HUES6 (cell line): ENCODE measurements at regions not wholly inside any gene's neighbourhood (a gene's known extent, or its start where the extent isn't known, plus 50 kb on each side); places are given as distances from the start of the nearest gene placed in this dataset.

Source experiments
- H3K27ac ChIP-seq: 2 replicates; pipeline ENCODE4 v1.7.0; 2013; ENCODE audit warnings: low read depth, mild to moderate bottlenecking, low read length, inconsistent platforms
- H3K27me3 ChIP-seq: 2 replicates; pipeline ENCODE4 v1.6.1; 2013; ENCODE audit warnings: low read length; ENCODE audit not compliant: control insufficient read depth, insufficient read depth
- H3K36me3 ChIP-seq: 2 replicates; pipeline ENCODE4 v1.6.1; 2013; ENCODE audit warnings: low read length; ENCODE audit not compliant: control insufficient read depth, insufficient read depth
- H3K4me1 ChIP-seq: 2 replicates; pipeline ENCODE4 v1.6.1; 2013; ENCODE audit warnings: low read length; ENCODE audit not compliant: control insufficient read depth, insufficient read depth
- H3K4me3 ChIP-seq: 2 replicates; pipeline ENCODE4 v1.5.1; 2013; ENCODE audit warnings: low read depth, low read length
- H3K9ac ChIP-seq: one replicate; pipeline ENCODE4 v1.6.1; 2013; ENCODE audit warnings: mild to moderate bottlenecking, low read length
- H3K9me3 ChIP-seq: 2 replicates; pipeline ENCODE4 v1.6.1; 2013; ENCODE audit warnings: low read depth, low read length; ENCODE audit not compliant: control insufficient read depth, insufficient read depth

DNA sequence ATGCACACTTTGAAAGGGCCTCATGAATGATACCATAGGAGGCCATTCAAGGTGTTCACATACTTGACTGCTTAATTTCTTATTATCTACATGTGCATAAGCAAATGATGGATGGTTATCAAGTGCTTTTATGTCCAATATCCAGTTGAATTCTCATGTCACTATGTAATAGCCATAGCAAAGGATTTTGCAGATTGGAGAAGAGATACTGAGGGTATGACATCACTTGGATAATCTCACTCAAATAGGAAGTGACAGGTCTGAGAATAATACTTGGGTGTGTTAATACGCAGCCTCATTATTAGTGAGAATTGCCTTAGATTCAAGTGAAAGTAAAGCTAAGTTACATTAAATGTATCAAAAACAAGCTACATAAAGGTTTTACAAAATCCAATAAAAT, 1208.6 kb downstream of the CDH11 start:
- no peaks in the 10 kb centered on the region for H3K9me3 ChIP-seq
- H3K36me3 ChIP-seq = no peaks in the 10 kb centered on the region
- H3K9ac ChIP-seq = no peak overlapping the region
- H3K4me3 ChIP-seq = no peak overlapping the region
- no peaks in the 10 kb centered on the region for H3K4me1 ChIP-seq
- H3K27me3 ChIP-seq = no peaks in the 10 kb centered on the region
- no peak overlapping the region for H3K27ac ChIP-seq

DNA sequence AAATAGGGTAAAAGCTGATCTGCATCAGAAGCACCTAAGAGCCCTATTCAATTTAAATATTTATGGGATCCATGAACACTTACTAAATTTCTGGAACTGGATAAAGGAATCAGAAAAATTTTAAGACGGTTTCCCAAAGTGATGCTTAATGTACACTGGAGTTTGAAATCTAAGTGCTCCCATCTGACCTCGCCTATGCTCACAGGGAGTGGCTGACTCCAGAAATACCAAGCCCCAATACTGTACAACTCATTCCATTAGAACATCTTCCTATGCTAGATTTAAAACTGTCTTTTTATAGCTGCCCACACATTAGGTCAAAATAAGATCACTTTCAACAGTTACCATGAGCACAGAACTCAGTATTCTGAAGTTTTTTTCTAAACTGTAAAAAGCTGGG, 1214.6 kb downstream of the CDH11 start:
- Histone ChIP-seq H3K9ac (no peak overlapping the region), H3K9me3 (no peaks in the 10 kb centered on the region), H3K27ac (no peak overlapping the region), H3K27me3 (no peaks in the 10 kb centered on the region), H3K4me3 (no peak overlapping the region), H3K4me1 (no peaks in the 10 kb centered on the region), H3K36me3 (no peaks in the 10 kb centered on the region)

DNA sequence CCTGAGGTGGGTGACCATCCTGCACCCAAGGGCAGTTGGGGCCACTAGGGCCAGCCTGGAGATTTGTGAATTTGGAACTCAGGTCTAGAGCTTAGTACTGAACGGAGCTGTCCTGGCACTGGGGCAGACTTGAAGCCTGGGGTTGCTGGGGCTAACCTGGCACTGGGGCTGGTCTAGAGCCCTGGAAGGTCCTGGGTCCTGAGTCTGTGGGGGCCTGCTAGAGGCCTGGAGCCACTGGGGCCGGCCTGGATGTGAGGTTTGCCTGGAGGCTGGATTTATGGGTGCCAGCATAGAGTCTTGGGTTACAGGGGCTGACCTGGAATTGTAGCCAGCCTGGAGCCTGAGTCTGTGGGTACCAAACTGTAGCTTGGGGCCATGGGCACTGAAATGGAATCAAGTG, 1216.9 kb downstream of the CDH11 start:
- Histone ChIP-seq H3K4me3 (no peak overlapping the region), H3K9me3 (no peaks in the 10 kb centered on the region), H3K4me1 (no peaks in the 10 kb centered on the region), H3K27me3 (no peaks in the 10 kb centered on the region), H3K27ac (no peak overlapping the region), H3K9ac (no peak overlapping the region), H3K36me3 (no peaks in the 10 kb centered on the region)

DNA sequence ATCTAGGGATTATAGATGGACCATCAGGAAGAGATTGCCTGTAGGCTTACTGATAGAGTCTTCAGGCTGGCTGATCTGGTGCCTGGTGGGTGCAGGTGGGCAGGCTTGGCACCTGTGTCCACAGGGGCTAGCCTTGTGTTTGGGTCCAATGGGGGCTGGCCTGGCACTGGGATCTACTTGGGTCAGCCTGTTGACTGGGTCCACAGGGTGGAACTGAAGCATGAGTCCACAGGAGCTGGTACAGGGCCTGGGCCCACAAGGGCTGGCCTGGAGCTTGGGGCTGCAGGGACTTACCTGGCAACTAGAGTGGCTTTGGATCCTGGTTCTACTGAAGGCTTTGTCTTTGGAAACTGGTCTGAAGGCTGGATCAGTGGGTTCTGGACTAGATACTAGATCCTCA, 1217.7 kb downstream of the CDH11 start:
- Histone ChIP-seq H3K4me3 (no peak overlapping the region), H3K9ac (no peak overlapping the region), H3K27me3 (no peaks in the 10 kb centered on the region), H3K36me3 (no peaks in the 10 kb centered on the region), H3K4me1 (no peaks in the 10 kb centered on the region), H3K27ac (no peak overlapping the region), H3K9me3 (no peaks in the 10 kb centered on the region)

DNA sequence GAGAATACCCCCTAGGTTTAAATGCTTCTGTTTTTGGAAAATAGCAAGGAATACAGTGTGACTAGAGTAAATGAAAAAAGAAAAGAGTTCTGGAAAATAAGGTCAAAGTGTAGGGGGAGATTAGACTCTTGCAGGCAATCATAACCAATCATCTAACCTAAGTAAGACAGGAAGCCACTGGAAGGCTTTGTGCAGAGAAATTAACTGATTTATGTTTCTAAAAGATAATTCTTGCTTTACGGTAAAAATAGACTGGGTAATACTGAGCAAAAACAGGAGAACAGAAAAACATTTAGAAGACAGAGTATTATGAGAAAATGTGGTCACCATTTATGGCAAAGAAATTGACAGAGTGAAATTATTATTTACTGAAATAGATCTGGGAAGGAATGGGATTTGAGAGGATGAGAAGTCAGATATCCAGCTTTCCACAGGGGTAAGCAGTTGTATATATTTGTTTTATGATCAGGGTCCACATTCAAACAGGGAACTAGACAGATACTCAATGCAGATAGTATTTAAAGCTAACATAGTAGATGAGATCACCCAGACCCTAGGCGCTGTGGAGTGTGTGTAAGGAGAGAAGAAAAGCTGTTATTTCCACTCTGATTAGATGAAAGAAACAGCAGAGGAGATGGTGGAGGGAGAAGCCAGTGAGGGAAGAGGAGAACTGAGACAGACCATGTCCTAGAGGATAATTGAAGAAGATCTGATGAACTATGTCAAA, 1225.3 kb downstream of the CDH11 start:
- no peaks in the 10 kb centered on the region for H3K9me3 ChIP-seq
- no peaks in the 10 kb centered on the region for H3K4me1 ChIP-seq
- no peaks in the 10 kb centered on the region for H3K36me3 ChIP-seq
- no peaks in the 10 kb centered on the region for H3K27me3 ChIP-seq
- H3K9ac ChIP-seq = no peak overlapping the region
- H3K4me3 ChIP-seq = no peak overlapping the region
- no peak overlapping the region for H3K27ac ChIP-seq

DNA sequence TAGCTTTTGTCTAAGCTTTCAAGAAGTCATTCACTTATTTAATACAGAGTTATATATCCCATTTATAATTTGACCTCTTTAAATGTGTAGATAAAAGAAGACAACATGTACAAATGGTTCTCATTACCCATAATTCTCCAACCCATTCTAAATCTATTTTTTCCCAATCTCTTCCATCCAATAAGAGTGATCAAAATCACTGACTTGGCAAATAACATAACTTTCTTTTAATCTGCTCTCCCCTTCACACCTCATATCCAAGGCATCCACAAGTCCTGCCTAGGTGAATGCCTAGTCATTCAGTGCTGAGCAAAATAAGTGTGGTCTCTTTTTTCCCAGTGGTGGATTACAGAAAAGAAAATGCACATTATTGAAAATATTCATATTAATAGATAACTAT, 1231.1 kb downstream of the CDH11 start:
- no peak overlapping the region for H3K27ac ChIP-seq
- H3K4me1 ChIP-seq = no peaks in the 10 kb centered on the region
- no peak overlapping the region for H3K9ac ChIP-seq
- H3K27me3 ChIP-seq = no peaks in the 10 kb centered on the region
- H3K4me3 ChIP-seq = no peak overlapping the region
- no peaks in the 10 kb centered on the region for H3K36me3 ChIP-seq
- H3K9me3 ChIP-seq = no peaks in the 10 kb centered on the region

DNA sequence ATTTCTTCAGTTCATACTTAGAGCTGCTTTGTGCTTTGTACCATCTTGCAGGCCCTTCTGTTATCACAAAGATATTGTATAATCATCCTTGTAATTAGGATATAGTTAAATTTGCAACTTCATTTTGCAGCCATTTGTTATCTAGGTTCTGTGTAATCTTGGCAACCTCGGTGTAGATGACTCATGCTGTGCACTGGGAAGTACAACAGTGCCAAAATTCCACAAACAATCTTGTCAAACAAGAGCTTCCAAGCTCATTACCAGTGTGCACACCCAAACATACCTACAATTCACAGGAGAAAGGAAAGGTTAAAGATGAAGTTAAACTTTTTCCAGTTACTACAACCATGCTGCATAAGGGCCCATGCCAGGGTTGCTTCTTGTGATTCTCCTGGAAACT, 1231.8 kb downstream of the CDH11 start:
- H3K27ac ChIP-seq = no peak overlapping the region
- no peaks in the 10 kb centered on the region for H3K4me1 ChIP-seq
- H3K4me3 ChIP-seq = no peak overlapping the region
- H3K9ac ChIP-seq = no peak overlapping the region
- no peaks in the 10 kb centered on the region for H3K9me3 ChIP-seq
- H3K36me3 ChIP-seq = no peaks in the 10 kb centered on the region
- no peaks in the 10 kb centered on the region for H3K27me3 ChIP-seq

DNA sequence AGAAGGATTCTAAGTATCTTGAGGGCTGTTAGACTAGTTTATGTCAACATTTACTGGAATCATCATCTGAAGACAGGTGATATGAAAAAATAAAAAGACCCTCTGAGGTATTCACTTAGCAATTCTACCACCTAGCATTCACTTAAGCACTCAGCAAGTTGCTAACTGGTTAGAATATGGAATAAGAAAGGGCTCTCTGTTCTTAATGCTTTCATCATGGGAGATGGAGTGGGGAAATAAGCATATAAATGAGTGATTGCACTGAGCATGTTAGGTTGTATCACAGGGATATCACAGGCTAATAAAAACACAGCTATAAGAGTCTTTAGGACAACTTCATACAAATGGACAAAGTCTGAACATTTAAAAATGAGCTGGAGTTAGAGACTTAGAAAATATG, 1238.8 kb downstream of the CDH11 start:
- peaks cover 19% of the 10 kb centered on the region for H3K4me1 ChIP-seq
- no peaks in the 10 kb centered on the region for H3K36me3 ChIP-seq
- no peaks in the 10 kb centered on the region for H3K27me3 ChIP-seq
- H3K4me3 ChIP-seq = no peak overlapping the region
- H3K9me3 ChIP-seq = no peaks in the 10 kb centered on the region
- H3K27ac ChIP-seq = no peak overlapping the region
- no peak overlapping the region for H3K9ac ChIP-seq

DNA sequence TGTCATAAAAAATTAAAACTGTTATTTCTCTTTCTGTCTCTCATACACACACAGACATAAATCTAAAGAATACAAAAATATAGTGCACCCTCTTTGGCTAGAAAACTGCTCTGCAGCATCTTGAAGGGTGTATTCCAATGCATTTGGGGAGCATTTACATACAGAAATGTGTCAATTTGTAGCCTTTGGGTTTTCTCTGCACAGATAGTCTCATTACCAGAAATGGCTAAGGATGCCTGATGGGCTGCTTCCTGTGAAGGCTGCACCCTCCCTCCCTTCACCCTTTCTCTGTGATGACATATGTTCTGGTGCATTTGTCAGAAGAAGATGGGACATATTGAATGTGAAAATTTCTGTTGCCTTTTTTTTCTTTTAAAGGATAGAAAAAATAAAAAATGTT, 1239.3 kb downstream of the CDH11 start:
- no peaks in the 10 kb centered on the region for H3K36me3 ChIP-seq
- peaks cover 19% of the 10 kb centered on the region for H3K4me1 ChIP-seq
- H3K9me3 ChIP-seq = no peaks in the 10 kb centered on the region
- H3K4me3 ChIP-seq = no peak overlapping the region
- no peaks in the 10 kb centered on the region for H3K27me3 ChIP-seq
- H3K9ac ChIP-seq = no peak overlapping the region
- no peak overlapping the region for H3K27ac ChIP-seq

DNA sequence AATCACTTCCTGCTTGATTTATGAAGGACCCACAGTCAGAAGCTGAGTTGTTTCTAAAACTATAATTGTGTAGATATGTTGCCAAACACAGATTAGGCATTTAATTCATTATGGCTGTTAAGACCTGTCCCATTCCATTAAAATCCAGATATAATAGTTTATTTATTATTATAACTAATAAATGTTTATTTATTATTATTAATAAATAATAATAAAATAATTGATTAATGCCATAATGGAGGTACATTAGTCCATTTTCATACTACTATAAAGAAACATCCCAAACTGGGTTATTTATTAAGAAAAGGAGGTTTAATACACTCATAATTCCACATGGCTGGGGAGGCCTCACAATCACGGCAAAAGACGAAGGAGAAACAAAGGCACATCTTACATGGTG, 1240.9 kb downstream of the CDH11 start:
- Histone ChIP-seq H3K36me3 (no peaks in the 10 kb centered on the region), H3K4me1 (peaks cover 19% of the 10 kb centered on the region), H3K9me3 (no peaks in the 10 kb centered on the region), H3K27ac (no peak overlapping the region), H3K9ac (no peak overlapping the region), H3K27me3 (no peaks in the 10 kb centered on the region), H3K4me3 (no peak overlapping the region)

DNA sequence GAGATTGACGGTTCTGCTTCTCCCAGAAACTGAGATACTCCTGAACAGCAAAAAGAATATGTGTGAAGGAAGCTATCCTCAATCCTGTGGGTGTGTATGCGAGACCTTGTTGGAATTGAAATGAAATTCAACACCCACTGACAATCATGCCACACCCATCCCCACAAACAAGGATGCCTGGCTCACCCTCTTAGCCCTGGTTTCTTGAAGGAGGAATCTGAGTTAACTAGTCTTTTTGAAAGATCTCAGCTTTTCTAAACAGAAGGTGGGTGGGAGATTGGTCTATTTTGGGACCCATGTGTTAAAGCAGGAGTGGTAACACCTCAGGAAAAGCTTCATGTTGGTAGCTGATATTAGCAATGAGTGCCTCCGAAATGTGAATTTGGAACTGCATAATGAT, 1244.5 kb downstream of the CDH11 start:
- Histone ChIP-seq H3K9me3 (no peaks in the 10 kb centered on the region), H3K4me3 (no peak overlapping the region), H3K36me3 (no peaks in the 10 kb centered on the region), H3K27me3 (no peaks in the 10 kb centered on the region), H3K4me1 (0 out of 2 replicates have a peak, but pooled peaks cover 1% of the 10 kb centered on the region), H3K27ac (no peak overlapping the region), H3K9ac (no peak overlapping the region)

DNA sequence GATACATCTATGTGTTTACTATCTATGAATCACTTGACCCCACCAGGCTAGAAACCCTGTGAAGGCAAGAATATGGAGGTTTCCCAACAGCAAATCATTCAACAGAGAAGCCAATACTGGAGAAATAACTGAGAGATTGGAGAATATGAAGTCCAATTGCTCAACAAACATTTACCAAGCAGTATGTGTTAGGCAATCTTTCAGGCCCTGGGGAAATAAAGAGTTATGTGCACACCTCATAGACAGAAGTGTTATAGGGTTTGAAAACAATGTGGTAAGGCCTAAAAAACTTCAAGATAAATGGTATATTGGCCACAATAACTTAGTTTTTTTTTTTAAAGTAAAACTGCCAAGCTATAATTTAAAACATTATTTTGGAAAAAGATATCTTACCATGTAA, 1245.8 kb downstream of the CDH11 start:
- no peaks in the 10 kb centered on the region for H3K36me3 ChIP-seq
- H3K27ac ChIP-seq = no peak overlapping the region
- no peak overlapping the region for H3K4me3 ChIP-seq
- H3K4me1 ChIP-seq = no peaks in the 10 kb centered on the region
- no peaks in the 10 kb centered on the region for H3K9me3 ChIP-seq
- no peak overlapping the region for H3K9ac ChIP-seq
- H3K27me3 ChIP-seq = no peaks in the 10 kb centered on the region
